ENCODE measurements at regions not wholly inside any gene's neighbourhood (a gene's known extent, or its start where the extent isn't known, plus 50 kb on each side); places are given as distances from the start of the nearest gene placed in this dataset.
A peak's percentile ranks its signal among the peaks of the same experiment; 100 is the strongest.

DNA sequence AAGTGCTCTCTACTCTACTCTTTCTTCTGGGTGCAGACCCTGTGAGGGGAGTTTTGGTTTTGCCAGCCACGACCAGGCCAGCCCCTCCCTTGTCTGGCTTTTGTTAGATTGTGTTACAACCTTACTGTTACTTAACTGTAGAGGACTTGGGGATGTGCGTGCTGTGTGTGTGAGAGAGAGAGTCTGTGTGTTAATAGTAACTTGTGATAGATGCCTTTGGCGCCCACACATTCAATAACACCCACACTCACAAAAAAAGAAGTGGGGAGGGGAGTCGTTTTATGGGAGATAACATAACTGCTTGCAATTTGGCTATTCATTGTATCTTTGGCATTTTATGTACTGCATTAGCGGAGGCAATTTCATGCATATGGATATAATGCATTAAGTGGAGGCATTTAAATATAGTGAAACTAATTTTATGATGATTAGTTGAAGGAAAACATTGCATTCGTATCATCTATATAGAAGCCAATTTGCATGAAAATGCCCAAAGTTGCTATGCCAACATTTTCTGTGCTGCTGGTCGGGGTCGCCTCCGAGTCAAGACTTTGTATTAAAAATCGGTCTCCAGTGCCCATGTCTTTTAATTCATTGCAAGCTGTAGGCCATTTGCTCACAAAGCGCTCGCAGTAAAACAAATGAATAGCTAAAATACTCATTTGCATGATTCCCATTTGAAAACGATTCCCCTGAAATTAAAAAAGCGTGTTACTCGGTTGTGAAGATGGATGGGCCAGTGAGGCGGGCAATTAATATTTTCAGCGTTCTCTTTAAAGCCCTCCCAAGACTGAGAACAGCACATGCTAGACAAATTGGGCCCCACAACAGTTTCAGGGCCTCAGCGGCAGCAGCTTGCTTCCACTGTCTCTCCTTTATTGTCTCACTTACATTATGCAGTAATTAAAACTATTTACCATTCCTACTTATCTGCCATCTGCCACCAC is 158.5 kb upstream of the SMAD3 start:
- no peak for DNase-seq

DNA sequence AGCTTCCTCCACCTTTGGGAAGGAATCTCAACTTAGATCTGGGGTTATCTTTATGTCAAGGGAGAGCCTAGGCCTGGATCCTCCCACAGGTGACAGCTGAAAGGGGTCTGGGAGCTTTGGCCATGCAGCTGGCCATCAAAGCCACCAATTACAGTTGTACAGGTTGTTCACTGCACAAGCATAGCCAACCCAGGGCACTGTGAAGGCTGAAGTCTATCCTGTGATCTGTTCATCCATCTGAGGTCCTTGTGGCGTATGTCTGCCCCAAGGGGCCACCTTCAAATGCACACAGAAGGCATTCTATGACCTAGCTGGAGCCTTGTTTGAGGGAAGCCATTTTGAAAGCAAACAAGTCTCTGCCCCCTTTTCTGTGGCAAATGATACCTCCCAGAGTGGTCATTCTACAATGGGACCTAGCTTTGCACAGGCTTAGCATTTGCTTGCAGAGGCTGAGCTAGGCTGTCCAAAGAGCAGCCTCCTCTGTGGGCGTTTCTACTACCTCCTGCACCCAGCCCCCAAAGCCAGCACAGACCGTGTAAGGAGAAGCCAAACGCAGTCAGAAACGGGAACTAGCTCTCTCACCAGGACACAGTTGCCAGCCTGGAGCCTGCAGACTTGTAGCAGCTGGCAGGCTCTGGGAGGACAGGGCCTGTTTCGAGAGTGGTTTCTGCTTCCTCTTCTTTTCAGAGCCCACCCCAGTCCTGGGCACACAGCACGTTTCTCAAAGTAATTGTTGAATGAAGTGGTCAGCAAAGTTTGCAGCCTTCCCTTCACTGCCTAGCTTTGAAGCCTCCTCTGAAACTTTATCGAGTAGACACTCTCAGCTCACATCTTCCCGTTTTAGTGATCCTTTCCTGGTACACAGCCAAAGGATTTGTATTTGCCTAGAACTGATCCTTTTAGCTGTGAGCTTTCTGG is 157.3 kb upstream of the SMAD3 start:
- DNase-seq = peak in 1 of 2 donors; percentile 52

DNA sequence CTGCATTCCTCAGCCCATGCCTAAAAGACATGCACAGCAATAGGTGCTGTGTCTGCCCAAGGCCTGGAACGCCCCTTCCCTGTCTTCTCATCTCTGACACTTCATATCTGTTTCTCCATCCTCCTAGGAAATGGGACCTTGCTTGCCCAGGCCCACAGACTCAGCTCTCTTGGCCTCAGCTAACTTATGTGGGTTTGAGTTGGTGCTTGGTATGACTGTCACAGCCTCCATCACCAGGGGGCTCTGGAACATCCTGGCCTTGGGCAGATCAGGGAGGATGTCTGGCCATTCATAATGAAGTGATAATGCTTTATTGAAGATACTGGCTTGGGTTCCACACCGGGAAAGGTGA is 156.7 kb upstream of the SMAD3 start:
- no peak for DNase-seq

DNA sequence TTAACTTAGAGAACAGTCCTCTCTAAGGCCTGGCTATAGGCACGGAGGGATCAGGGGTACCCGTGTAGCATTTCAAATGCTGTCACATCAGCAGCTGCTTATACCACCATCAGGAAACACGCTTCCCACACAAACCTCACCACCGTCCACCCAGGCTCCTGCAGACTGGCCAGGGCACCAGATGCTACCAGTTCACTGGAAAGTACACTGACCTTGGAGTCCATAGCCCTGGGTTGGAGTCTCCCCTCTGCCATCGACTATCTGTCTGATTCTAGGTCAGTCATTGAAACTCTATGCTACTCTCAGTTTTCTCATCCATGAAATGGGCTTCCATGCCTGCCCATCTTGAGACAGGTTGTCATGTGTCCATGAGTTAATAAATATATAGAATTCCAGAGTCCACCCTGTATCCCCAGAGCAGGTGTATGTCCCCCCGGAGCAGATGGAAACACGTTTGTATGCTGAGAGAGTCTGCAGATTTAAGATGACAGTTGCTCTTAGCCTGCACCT is 156.0 kb upstream of the SMAD3 start:
- DNase-seq = no peak

DNA sequence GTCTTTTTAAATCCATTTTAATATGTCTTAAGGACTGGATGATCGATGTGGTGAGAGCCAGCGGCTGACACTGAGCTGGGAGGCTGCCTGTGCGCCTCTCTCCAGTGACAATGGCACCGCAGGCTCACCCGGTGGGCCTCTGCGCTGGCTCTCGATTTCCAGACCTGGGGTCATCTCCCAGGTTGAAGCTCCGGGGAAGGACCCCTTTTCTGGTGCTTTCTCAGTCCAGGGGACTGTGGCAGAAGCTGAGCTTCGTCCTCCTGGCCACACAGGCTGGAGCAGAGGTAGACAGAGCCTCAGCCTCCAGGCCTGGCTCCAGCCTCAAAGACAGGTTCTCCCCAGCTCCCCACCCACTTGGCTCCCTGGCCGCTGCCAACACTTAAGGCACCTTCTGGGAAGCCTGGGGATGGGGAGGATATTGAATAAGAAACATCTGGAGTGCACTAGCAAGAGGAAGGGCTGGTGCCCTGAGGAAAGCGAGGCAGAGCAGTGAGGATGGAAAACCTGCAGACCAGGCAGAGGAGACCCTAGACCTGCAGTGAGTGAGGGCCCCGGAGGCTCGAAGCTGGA is 154.2 kb upstream of the SMAD3 start:
- DNase-seq = no peak

DNA sequence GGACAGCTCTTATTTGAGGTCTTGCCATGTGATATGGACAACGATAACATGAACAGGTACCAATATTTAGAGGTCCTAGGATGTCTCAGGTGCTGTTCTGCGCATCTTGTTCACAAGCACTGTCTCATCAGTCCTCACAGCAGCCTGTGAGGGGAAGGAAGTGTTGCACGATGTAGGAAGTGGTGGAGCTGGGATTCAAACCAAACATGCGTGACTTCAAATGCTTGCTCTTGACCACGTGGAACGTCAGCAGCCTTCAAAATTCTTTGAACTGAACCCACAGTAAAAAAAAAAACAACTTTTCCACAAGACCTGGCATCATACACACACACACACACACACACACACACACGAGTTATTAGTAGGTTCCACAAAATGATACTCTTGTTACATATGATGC is 153.4 kb upstream of the SMAD3 start:
- peak; percentile 30 to 34 for DNase-seq

DNA sequence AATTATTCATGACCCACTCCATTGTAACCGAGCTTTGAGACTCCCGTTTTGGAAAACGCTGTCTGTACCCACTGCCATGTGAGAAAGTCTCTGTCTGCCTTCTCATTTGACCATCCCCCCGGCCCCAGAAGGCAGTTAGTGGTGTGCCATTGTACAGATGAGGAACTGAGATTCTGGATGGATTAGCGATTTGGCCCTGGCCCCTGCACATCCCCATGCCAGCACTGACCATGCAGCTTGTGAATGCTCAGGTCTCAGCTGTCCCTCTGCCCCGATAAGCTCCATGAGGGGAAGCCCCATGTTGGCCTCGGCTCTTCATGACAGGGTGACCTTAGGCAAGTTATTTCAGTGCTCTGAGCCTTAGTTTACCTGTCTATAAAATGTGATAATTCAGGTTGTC is 153.0 kb upstream of the SMAD3 start:
- DNase-seq = no peak

DNA sequence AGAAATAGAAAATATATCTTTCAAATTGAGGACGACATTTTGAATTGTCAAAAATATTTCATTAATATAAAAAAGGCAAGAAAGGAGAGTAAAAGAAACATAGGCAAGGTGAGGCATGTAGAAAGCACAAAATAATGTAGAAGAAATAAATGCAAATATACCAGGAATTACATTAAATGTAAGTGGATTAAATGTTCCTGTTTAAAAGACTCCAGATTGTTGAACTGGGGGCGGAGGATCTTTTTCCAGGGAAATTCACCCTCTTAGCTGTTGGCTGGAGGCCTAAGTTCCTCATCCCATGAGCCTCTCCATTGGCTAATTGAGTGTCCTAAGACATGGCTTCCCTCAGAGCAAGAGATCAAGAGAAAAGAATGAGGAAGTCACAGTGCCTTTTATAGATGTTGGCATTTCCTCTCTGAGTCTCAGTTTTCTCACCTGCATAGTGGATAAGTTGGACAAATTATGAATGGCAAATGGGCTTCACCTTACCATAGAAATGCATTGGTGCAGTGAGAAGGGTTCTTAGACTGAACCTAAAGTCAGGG is 147.4 kb upstream of the SMAD3 start:
- no peak for DNase-seq

DNA sequence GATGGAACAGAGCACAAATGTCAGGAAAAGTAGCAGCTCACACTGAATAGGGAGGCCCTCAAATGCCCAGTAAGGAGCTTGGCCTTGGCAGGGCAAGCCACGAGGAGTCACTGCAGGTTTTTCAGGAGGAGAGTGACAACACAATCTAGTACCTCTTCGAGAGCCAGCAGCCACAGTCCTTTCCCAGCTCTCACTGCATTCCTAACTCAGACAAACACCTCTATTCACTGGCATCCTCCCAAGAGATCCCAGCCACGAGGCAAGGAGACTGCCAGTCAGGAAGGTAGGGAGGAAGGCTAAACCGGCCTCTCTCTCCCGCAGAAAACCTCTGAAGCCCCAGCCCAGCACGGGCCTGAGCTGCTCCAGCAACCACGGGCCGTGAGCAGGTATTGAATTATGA is 146.0 kb upstream of the SMAD3 start:
- no peak for DNase-seq

DNA sequence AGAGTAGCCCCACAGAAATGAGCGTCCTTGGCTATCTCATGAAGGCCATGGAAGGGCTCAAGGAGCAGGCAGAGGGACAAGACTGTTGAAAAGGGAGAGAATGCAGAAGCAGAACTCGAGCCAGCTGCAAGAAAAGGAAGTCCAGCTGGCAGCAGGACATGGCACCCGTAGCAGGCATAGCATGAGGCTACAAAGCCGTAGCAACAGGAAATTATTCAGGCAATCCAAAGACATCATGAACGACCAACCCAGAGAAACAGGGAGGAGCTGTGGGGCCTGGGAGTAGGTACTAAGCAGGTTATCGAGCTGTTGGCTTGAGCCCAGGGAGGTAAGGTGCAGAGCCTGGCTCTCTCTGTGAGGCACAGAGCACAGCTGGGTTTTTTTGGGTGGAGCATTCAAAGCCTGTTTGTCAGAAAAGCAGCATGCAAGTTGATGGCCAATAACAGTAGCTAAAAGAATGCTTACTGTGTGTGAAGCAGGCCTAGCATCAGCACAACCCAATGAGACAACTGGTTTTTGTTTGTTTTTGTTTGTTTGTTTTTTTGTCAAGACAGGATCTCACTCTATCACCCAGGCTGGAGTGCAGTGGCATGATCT is 144.0 kb upstream of the SMAD3 start:
- peak in 1 of 2 donors; percentile 19 for DNase-seq

DNA sequence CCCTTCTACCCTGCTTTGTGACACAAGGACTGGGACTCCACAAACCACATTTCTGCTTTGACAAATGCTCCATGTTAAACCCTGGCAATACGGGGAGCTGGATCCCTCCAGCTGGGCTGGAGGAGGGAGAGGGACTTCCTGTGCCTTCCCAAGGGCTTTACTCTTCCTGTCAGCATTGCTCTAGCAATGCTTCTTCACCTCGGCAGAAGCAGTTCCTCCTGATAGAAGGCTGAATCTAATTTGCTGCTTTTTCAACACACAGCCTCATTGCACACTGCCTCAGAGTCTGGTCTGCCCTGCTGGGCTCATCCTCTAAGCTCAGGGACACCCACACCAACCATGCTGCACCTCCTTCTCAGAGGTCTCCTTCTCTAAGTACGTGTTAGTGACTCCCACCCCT is 142.8 kb upstream of the SMAD3 start:
- no peak for DNase-seq

DNA sequence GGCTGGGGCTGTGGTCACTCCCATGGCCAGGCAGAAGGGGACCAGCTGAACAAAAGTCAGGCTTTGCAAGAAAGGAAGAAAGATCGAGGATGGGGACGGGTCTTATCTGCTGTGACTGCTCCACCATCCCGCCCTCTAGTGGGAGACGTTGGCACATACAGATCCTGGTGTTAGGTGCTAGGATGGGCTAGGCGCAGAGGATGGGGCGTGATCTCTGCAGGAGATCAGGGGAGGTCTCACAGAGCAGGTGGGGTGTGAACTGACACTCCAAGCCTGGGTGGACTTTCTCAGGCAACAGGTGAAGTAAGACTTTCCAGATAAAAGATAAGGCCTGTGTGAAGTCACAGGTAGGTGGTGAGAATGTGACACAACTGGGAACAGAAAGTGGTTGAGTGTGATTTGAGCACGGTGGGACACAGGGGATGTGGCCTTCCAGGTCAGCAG is 141.9 kb upstream of the SMAD3 start:
- DNase-seq = peak; percentile 10 to 26

DNA sequence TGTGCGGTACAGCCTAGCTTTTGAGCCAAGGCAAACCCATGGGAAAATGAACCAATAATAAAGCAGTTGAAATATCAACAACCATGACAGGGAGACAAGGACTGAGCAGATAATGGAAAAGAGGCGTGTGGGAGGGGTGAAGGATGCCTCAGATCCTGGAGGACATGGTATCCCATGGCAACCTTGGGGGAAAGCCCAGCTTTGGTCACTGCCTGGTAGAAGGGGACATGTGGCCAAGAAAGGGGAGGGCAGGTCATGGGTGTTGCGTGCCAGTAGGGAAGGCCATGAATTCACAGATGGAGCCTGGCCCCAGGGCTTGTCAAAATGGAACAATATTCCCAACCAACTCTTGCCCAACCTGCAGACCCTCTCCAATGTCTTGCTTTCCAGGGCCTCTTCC is 140.5 kb upstream of the SMAD3 start:
- no peak for DNase-seq

DNA sequence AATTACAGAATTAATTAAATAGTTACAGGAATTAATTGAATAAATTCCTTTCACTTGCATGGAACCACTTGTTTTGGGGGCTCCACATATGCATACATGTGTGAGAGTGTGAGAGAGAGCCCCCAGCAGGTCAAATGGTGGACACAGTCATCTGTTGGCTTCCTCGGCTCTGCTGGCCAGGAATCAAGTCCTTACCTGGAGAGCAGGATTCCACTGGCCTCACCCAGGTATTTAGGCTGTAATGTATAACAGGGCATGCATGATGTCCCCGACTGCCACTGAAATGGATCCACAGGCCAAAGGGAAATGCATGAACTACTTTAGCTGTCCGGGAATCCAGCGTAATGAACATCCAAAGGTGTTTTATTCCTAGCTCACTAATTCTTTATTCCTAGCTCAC is 139.7 kb upstream of the SMAD3 start:
- DNase-seq = no peak

DNA sequence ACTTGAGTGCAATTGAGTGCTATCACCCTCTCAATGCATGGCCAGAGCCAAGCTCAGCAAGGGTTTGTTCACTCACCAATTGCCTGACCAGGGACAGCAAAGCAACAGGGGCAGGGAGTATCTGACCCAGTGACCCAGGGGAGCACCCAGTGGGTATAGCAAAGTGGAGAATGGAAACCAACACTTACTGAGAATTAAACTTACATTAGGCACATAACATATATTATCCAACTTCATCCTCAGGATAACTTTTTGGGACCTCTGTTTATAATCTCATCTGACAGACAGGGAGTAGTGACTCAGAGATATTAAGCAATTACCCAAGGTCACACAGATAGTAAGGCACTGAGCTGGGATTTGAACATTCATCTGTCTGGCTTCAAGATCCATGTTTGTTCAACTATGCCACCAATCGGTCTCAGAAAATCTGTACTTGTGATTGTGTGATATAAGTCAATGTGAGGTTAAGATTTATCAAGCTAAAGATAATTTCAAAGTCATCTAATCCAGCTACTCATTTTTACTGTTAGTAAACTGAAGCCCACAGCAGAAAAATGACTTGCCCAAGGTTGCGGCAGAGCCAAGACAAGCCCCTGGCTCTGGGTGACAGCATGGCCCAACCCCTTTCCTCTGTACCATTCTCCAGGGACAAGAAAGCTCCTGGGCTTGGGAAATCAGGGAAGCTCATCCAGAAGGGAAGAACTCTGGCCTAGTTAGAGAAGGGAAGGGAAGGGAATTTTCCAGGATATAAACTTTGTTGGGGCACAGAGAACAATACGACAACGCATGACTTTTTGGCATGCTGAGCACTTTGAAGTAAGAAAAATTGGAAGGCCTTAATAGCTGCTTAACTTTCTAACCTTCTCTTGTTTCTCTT is 138.0 kb upstream of the SMAD3 start:
- no peak for DNase-seq

DNA sequence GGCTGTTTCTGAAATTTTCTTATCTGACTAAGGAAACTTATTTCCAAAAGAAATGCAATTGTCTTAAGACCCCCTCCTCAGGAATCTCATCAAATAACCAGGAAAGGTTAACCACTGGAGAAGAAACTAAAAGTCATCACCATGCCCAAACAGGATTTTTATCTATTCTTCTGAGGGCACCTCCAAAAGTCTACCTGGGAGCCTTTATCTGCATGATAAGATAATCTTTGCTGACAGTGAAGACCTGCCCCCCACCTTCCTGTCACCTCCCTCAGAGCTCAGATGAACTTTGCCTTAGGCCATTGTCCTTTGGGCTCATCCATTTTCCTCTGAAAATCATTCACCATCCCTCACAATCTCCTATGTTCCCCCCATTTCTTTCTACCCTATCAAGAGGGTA is 137.3 kb upstream of the SMAD3 start:
- no peak for DNase-seq

DNA sequence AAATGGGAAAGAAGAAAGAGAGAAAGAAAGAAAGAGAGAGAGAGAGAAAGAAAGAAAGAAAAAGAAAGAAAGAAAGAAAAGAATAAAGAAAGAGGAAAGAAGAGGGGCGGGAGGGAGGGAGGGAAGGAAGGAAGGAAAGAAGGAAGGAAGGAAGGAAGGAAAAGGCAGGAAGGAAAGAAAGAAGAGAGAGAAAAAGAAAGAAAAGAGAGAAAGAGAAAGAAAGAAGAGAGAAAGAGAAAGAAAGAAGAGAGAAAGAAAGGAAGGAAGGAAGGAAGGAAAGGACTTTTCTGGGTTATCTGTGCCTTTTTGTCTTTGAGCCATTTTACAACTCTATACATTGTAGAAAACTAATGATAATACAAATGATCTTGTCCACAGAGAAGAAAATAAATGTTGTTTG is 136.6 kb upstream of the SMAD3 start:
- no peak for DNase-seq

DNA sequence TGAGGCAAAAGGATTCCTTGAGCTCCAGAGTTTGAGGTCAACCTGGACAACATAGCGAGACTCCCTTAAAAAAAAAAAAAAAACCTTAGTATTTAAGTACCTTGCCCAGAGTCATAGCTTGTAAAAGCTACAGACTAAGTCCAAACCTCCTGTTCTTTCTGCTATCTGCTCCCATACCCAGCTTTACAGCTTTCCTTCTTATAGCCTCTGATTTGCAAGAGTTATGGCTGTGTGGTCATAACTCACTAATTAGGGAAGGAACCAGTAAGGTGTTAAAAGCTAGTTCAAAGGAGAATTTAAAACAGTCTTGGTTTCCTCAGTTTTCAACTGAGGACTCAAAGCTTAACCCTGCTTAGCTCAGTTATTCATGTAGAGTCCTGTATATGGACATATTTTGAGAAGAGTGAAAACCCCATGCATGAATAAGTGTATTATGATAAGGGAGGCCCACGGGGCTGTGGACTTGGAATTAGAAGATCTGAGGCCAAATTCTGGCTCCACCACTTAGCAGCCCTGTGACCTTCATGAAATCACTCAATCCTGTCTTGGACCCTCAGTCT is 135.5 kb upstream of the SMAD3 start:
- no peak for DNase-seq

DNA sequence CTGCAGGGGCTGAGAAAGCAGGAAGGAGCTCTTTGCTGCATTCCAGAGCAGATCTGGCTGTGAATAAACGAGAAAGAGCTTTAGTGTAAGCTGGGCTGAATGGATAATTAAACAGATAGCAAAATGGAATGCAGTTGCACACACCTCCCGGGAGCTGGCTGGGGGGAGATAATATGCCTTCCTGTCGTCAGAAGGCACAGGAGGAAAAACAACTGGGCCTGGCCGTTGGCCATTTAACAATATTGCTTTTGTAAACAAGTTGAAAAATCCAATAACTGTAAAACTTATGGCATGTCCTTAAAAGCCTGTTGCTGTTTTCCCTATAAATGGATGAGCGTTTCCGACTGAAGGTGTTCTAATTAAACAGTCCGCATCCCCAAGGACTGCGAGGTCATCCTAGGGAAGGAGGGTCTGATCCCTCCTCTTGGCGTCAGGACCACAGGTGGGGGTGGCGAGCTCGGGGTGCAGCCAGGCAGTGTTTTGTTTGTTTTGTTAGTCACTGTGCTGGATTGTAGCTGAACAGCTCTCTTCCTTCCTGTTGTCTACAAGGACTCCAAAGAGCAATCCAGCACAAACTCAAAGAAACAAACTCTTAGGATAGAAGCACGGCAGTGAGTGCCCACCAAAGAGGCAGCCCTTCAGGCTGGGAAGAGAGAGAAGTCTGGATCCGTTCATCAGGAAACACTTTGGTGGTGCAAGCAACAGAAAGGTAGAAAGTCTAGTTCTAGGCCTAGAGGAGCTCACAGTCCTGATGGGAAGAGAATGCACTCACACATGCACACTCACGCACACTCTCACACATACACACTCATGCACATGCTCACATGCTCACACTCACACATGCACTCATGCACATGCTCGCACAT is 133.4 kb upstream of the SMAD3 start:
- DNase-seq = no peak

DNA sequence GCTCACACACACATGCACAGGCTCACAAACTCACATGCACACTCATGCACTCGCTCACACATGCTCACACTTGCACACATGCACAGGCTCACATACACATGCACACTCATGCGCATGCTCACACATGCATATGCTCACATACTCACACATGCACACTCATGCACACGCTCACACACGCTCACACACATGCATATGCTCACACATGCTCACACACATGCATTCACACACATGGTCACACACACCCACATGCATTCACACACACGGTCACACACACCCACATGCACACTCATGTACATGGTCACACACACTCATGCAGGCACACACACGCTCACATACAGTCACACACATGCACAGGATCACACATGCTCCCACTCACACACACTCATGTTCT is 132.8 kb upstream of the SMAD3 start:
- DNase-seq = no peak
